ENCODE measurements at regions not wholly inside any gene's neighbourhood (a gene's known extent, or its start where the extent isn't known, plus 50 kb on each side); places are given as distances from the start of the nearest gene placed in this dataset.

DNA sequence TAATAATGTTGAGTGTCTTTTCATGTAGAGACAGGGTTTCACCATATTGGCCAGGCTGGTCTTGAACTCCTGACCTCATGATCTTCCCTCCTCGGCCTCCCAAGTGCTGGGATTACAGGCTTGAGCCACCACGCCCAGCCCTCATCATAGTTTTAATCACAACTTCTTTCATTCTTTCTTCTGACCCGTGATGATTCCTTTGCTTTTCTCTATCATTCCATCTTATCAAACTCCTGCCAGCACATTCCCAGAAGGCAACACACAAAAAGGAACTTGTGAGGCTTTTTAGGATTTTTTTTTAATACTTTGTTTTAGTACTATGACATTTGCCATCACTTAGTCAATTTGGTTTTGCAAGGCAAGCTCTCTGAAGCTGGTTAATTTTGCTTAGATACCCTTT is 77.5 kb upstream of the MEOX2 start:
- Histone ChIP-seq H3K36me3 (ENCODE audit: insufficient read depth, low read length) (no peaks in the 10 kb centered on the region), H3K79me2 (ENCODE audit: insufficient read depth, low read length) (no peaks in the 10 kb centered on the region), H3K4me1 (ENCODE audit: insufficient read depth, low read length) (no peaks in the 10 kb centered on the region), H4K20me1 (ENCODE audit: insufficient read depth, low read length) (no peaks in the 10 kb centered on the region), H3K27me3 (ENCODE audit: insufficient read depth, low read length, poor library complexity) (no peaks in the 10 kb centered on the region), H3K4me3 (ENCODE audit: low read depth in 1 of 2, low read length in 2 of 2) (no peak overlapping the region), H3K9ac (ENCODE audit: low read depth, low read length) (no peak overlapping the region), H2AFZ (ENCODE audit: low read depth, low read length) (no peak overlapping the region), H3K9me3 (ENCODE audit: insufficient read depth, low read length, severe bottlenecking) (no peaks in the 10 kb centered on the region), H3K4me2 (ENCODE audit: insufficient read depth, low read length) (no peak overlapping the region), H3K27ac (ENCODE audit: low read length) (no peak overlapping the region)
- no peak for DNase-seq
- ATAC-seq (ENCODE audit: insufficient read depth, low read depth) = no peak
- TF ChIP-seq EZH2 (IDR thresholded peaks at IDR 0.05; ENCODE audit: borderline replicate concordance, low read depth, low read length, severe bottlenecking) (no peak), CTCF (IDR thresholded peaks at IDR 0.05; ENCODE audit: borderline replicate concordance, extremely low read depth, low read length, poor library complexity, severe bottlenecking) (no peak)

GRCh38 chr7:15757041-15758000 is 70.8 kb upstream of the MEOX2 start:
- Histone ChIP-seq H3K36me3 (ENCODE audit: insufficient read depth, low read length) (no peaks in the 10 kb centered on the region), H3K27ac (ENCODE audit: low read length) (no peak overlapping the region), H3K9me3 (ENCODE audit: insufficient read depth, low read length, severe bottlenecking) (no peaks in the 10 kb centered on the region), H3K79me2 (ENCODE audit: insufficient read depth, low read length) (no peaks in the 10 kb centered on the region), H4K20me1 (ENCODE audit: insufficient read depth, low read length) (no peaks in the 10 kb centered on the region), H3K4me1 (ENCODE audit: insufficient read depth, low read length) (no peaks in the 10 kb centered on the region), H3K9ac (ENCODE audit: low read depth, low read length) (no peak overlapping the region), H3K4me2 (ENCODE audit: insufficient read depth, low read length) (no peak overlapping the region), H3K27me3 (ENCODE audit: insufficient read depth, low read length, poor library complexity) (no peaks in the 10 kb centered on the region), H3K4me3 (ENCODE audit: low read depth in 1 of 2, low read length in 2 of 2) (no peak overlapping the region), H2AFZ (ENCODE audit: low read depth, low read length) (no peak overlapping the region)
- TF ChIP-seq EZH2 (IDR thresholded peaks at IDR 0.05; ENCODE audit: borderline replicate concordance, low read depth, low read length, severe bottlenecking) (no peak), CTCF (IDR thresholded peaks at IDR 0.05; ENCODE audit: borderline replicate concordance, extremely low read depth, low read length, poor library complexity, severe bottlenecking) (no peak)
- DNase-seq = no peak
- ATAC-seq (ENCODE audit: insufficient read depth, low read depth) = no peak

GRCh38 chr7:15755061-15755460 is 68.6 kb upstream of the MEOX2 start:
- H3K4me1 ChIP-seq (ENCODE audit: insufficient read depth, low read length) = no peaks in the 10 kb centered on the region

More at GRCh38 chr7:15755061-15755460, 68.6 kb upstream of the MEOX2 start:
- Histone ChIP-seq H3K4me3 (ENCODE audit: low read depth in 1 of 2, low read length in 2 of 2) (no peak overlapping the region), H3K27me3 (ENCODE audit: insufficient read depth, low read length, poor library complexity) (no peaks in the 10 kb centered on the region), H2AFZ (ENCODE audit: low read depth, low read length) (no peak overlapping the region), H3K9ac (ENCODE audit: low read depth, low read length) (no peak overlapping the region), H3K36me3 (ENCODE audit: insufficient read depth, low read length) (no peaks in the 10 kb centered on the region), H4K20me1 (ENCODE audit: insufficient read depth, low read length) (no peaks in the 10 kb centered on the region), H3K27ac (ENCODE audit: low read length) (no peak overlapping the region), H3K4me2 (ENCODE audit: insufficient read depth, low read length) (no peak overlapping the region), H3K79me2 (ENCODE audit: insufficient read depth, low read length) (no peaks in the 10 kb centered on the region), H3K9me3 (ENCODE audit: insufficient read depth, low read length, severe bottlenecking) (no peaks in the 10 kb centered on the region)
- no peak for ATAC-seq (ENCODE audit: insufficient read depth, low read depth)
- DNase-seq = no peak
- TF ChIP-seq EZH2 (IDR thresholded peaks at IDR 0.05; ENCODE audit: borderline replicate concordance, low read depth, low read length, severe bottlenecking) (no peak), CTCF (IDR thresholded peaks at IDR 0.05; ENCODE audit: borderline replicate concordance, extremely low read depth, low read length, poor library complexity, severe bottlenecking) (no peak)
